SK-N-MC (cell line): ENCODE measurements at regions not wholly inside any gene's neighbourhood (a gene's known extent, or its start where the extent isn't known, plus 50 kb on each side); places are given as distances from the start of the nearest gene placed in this dataset.

Experiments
- EZH2 ChIP-seq: fragments of 200-600 bp; sonication (generic); IDR thresholded peaks from one replicate; pipeline ENCODE4 v1.6.1; 2017; ENCODE audit warnings: antibody characterized with exemption
- POLR2AphosphoS5 ChIP-seq: IDR thresholded peaks from 2 replicates; pipeline ENCODE4 v1.6.1; 2012; ENCODE audit warnings: mild to moderate bottlenecking, low read depth, low read length, borderline replicate concordance

- TF ChIP-seq POLR2AphosphoS5 (no peak), EZH2 (no peak)
Measured at GRCh38 chr4:123671636-123672404, 275.2 kb downstream of the SPRY1 start.
